ENCODE measurements at regions not wholly inside any gene's neighbourhood (a gene's known extent, or its start where the extent isn't known, plus 50 kb on each side); places are given as distances from the start of the nearest gene placed in this dataset.

GRCh38 chr1:168825820-168826219, 96.8 kb upstream of the DPT start:
- no peaks in the 10 kb centered on the region for H3K9me3 ChIP-seq
- WGBS (ENCODE audit: missing lambda C conversion rate) = 61% methylated on average over 3 of the region's 3 CpGs
- H3K4me2 ChIP-seq = no peak overlapping the region
- CTCF ChIA-PET = interaction anchor here (1.1 to 2.2 kb wide), 2 partner anchors 13 to 222 kb away, joined by 3 to 7 read pairs; no protein-coding TSS in a partner anchor
- FAIRE-seq (no peak), ATAC-seq (no peak), DNase-seq (ENCODE audit: low read depth in 1 of 2, low spot score in 1 of 2) (no peak)
- no peak overlapping the region for H3K27ac ChIP-seq
- no peaks in the 10 kb centered on the region for H3K4me1 ChIP-seq
- POLR2A ChIA-PET = no interaction called here
- H3K4me3 ChIP-seq = no peak overlapping the region
- TF ChIP-seq CHD2 (IDR thresholded peaks at IDR 0.05; ENCODE audit: low read length, partially characterized antibody) (no peak), RAD21 (conservative IDR thresholded peaks at IDR 0.05 in 1 of 2, IDR thresholded peaks at IDR 0.05 in 1 of 2) (no peak), HES2 (IDR thresholded peaks at IDR 0.05) (no peak), EHF (CRISPR knock-in tag; IDR thresholded peaks at IDR 0.05) (no peak), MAZ (IDR thresholded peaks at IDR 0.05; ENCODE audit: borderline replicate concordance, low read depth, low read length) (no peak), NPAS2 (CRISPR knock-in tag; IDR thresholded peaks at IDR 0.05; ENCODE audit: borderline replicate concordance) (no peak), ZC3H11A (IDR thresholded peaks at IDR 0.05) (no peak), CTCF (IDR thresholded peaks at IDR 0.05) (no peak), FOXS1 (CRISPR knock-in tag; IDR thresholded peaks at IDR 0.05) (no peak), EP300 (IDR thresholded peaks at IDR 0.05) (no peak), HMGXB4 (CRISPR knock-in tag; IDR thresholded peaks at IDR 0.05; ENCODE audit: borderline replicate concordance) (no peak), PBX3 (IDR thresholded peaks at IDR 0.05) (no peak)

- Histone ChIP-seq H3K4me3 (no peak overlapping the region), H3K27ac (no peak overlapping the region), H3K9me3 (no peaks in the 10 kb centered on the region), H3K4me1 (no peaks in the 10 kb centered on the region), H3K4me2 (no peak overlapping the region)
- ATAC-seq (no peak), FAIRE-seq (no peak), DNase-seq (ENCODE audit: low read depth in 1 of 2, low spot score in 1 of 2) (no peak)
- ChIA-PET CTCF (interaction anchor here (1.1 to 2.2 kb wide), 2 partner anchors 13 to 223 kb away, joined by 3 to 7 read pairs; no protein-coding TSS in a partner anchor), POLR2A (no interaction called here)
- TF ChIP-seq PBX3 (IDR thresholded peaks at IDR 0.05) (no peak), JUN (IDR thresholded peaks at IDR 0.05) (no peak), BHLHE40 (IDR thresholded peaks at IDR 0.05; ENCODE audit: low read depth, low read length) (no peak), GATA3 (IDR thresholded peaks at IDR 0.05; ENCODE audit: borderline replicate concordance) (no peak), HOXB5 (CRISPR knock-in tag; IDR thresholded peaks at IDR 0.05) (no peak), POLR2A (IDR thresholded peaks at IDR 0.05; ENCODE audit: low read length) (no peak), E2F6 (IDR thresholded peaks at IDR 0.05; ENCODE audit: borderline replicate concordance, low read depth) (no peak), RNF2 (IDR thresholded peaks at IDR 0.05; ENCODE audit: borderline replicate concordance, low read depth) (no peak), ESRRA (IDR thresholded peaks at IDR 0.05; ENCODE audit: borderline replicate concordance, low read length) (no peak), MAZ (IDR thresholded peaks at IDR 0.05; ENCODE audit: borderline replicate concordance, low read depth, low read length) (no peak), RFX5 (IDR thresholded peaks at IDR 0.05) (no peak), MAX (IDR thresholded peaks at IDR 0.05) (no peak), HMGXB4 (CRISPR knock-in tag; IDR thresholded peaks at IDR 0.05; ENCODE audit: borderline replicate concordance) (no peak), JUNB (IDR thresholded peaks at IDR 0.05) (no peak)
- WGBS (ENCODE audit: missing lambda C conversion rate) = 92% methylated on average over 3 of the region's 3 CpGs
Observed at GRCh38 chr1:168826269-168826668, 97.3 kb upstream of the DPT start.
